ENCODE measurements at regions not wholly inside any gene's neighbourhood (a gene's known extent, or its start where the extent isn't known, plus 50 kb on each side); places are given as distances from the start of the nearest gene placed in this dataset.
"Not testable (repeated sequence)": the region's sequence is repeated elsewhere in the genome, so short reads cannot be mapped to it uniquely, and the experiment has no call there.

- TF ChIP-seq AR (CRISPR knock-in tag; IDR thresholded peaks at IDR 0.05), result no peak
- TF ChIP-seq ZNF532 (CRISPR knock-in tag; IDR thresholded peaks at IDR 0.05; ENCODE audit: borderline replicate concordance), result no peak
- no peak for TF ChIP-seq ZNF219 (CRISPR knock-in tag; IDR thresholded peaks at IDR 0.05; ENCODE audit: borderline replicate concordance)
Observed at GRCh38 chrX:555725-556666, 74.6 kb upstream of the SHOX start (continued).

- DNase-seq (ENCODE audit: low spot score), result not testable (repeated sequence)
Observed at GRCh38 chrX:557601-558000, 73.0 kb upstream of the SHOX start.

GRCh38 chrX:559282-559681, 71.3 kb upstream of the SHOX start:
- H3K4me1 Mint-ChIP-seq; H3K4me3 Mint-ChIP-seq; CTCF ChIA-PET; H3K27ac Mint-ChIP-seq; DNase-seq (ENCODE audit: low spot score); ATAC-seq; H3K9me3 Mint-ChIP-seq; H3K27me3 Mint-ChIP-seq (ENCODE audit: low read depth); H3K36me3 Mint-ChIP-seq; POLR2A ChIA-PET: not testable (repeated sequence)
- TF ChIP-seq HMGA2 (CRISPR knock-in tag; IDR thresholded peaks at IDR 0.05), result peak; percentile 100

More at GRCh38 chrX:557601-558000, 73.0 kb upstream of the SHOX start:
- POLR2A ChIA-PET; H3K27ac Mint-ChIP-seq; H3K36me3 Mint-ChIP-seq; H3K9me3 Mint-ChIP-seq; H3K27me3 Mint-ChIP-seq (ENCODE audit: low read depth); H3K4me1 Mint-ChIP-seq; CTCF ChIA-PET; ATAC-seq; H3K4me3 Mint-ChIP-seq: not testable (repeated sequence)

DNA sequence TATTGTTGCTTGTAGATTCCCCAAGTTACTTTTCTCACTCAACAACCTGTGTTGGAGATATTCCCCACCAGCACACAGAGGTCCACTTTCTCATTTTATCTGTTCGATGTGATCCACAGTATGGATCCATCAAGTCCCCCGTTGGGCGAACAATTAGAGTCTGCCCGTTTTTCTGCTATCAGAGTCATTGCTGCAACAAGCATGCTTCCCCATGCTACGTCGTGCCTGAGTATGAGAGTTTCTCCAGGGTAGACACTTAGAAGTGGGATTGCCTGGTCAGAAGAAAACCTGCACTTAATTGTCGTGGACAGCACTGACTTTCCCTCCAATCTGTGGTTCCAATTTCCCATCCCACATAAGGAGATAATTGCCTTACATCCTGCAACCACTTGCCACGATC, 62.7 kb upstream of the SHOX start:
- no peaks in the 10 kb centered on the region; the same call in 1 of the 2 replicates for H3K27me3 Mint-ChIP-seq (ENCODE audit: low read depth)
- no peak for ATAC-seq

More for the DNA sequence above, 62.7 kb upstream of the SHOX start:
- DNase-seq (ENCODE audit: low spot score), result no peak
- H3K9me3 Mint-ChIP-seq, result peaks cover 30% of the 10 kb centered on the region
- H3K4me1 Mint-ChIP-seq, result no peaks in the 10 kb centered on the region
- H3K27ac Mint-ChIP-seq, result no peak overlapping the region
- no peak overlapping the region for H3K4me3 Mint-ChIP-seq
- TF ChIP-seq TP53 (CRISPR knock-in tag; IDR thresholded peaks at IDR 0.05), result no peak
- TF ChIP-seq, protein P1, sequence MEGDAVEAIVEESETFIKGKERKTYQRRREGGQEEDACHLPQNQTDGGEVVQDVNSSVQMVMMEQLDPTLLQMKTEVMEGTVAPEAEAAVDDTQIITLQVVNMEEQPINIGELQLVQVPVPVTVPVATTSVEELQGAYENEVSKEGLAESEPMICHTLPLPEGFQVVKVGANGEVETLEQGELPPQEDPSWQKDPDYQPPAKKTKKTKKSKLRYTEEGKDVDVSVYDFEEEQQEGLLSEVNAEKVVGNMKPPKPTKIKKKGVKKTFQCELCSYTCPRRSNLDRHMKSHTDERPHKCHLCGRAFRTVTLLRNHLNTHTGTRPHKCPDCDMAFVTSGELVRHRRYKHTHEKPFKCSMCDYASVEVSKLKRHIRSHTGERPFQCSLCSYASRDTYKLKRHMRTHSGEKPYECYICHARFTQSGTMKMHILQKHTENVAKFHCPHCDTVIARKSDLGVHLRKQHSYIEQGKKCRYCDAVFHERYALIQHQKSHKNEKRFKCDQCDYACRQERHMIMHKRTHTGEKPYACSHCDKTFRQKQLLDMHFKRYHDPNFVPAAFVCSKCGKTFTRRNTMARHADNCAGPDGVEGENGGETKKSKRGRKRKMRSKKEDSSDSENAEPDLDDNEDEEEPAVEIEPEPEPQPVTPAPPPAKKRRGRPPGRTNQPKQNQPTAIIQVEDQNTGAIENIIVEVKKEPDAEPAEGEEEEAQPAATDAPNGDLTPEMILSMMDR (IDR thresholded peaks at IDR 0.05), result no peak
- no peak for TF ChIP-seq GRHL2 (CRISPR knock-in tag; IDR thresholded peaks at IDR 0.05; ENCODE audit: insufficient replicate concordance, severe bottlenecking)
- TF ChIP-seq ATF1 (CRISPR knock-in tag; IDR thresholded peaks at IDR 0.05), result no peak
- TF ChIP-seq CDX4 (CRISPR knock-in tag; IDR thresholded peaks at IDR 0.05; ENCODE audit: borderline replicate concordance), result no peak
- no peak for TF ChIP-seq NR1H2 (CRISPR knock-in tag; IDR thresholded peaks at IDR 0.05)
- no peaks in the 10 kb centered on the region for H3K36me3 Mint-ChIP-seq
- ChIA-PET POLR2A (no interaction called here), CTCF (no interaction called here)

Data from WTC11 (cell line).